ENCODE measurements at regions not wholly inside any gene's neighbourhood (a gene's known extent, or its start where the extent isn't known, plus 50 kb on each side); places are given as distances from the start of the nearest gene placed in this dataset.

GRCh38 chr9:28025186-28025585 lies 451.9 kb upstream of the C9orf72 start:
- Mint-ChIP-seq H3K4me3 (ENCODE audit: unreplicated experiment) (no peak overlapping the region), H3K9me3 (ENCODE audit: unreplicated experiment) (no peaks in the 10 kb centered on the region), H3K27me3 (ENCODE audit: unreplicated experiment) (no peaks in the 10 kb centered on the region), H3K27ac (ENCODE audit: unreplicated experiment) (no peak overlapping the region), H3K36me3 (ENCODE audit: unreplicated experiment) (no peaks in the 10 kb centered on the region), H3K4me1 (ENCODE audit: low read depth, unreplicated experiment) (peaks cover 4% of the 10 kb centered on the region)
- DNase-seq: no peak
- no peak for TF ChIP-seq CTCF (IDR thresholded peaks at IDR 0.05; ENCODE audit: partially characterized antibody, unreplicated experiment)

- H3K27ac Mint-ChIP-seq (ENCODE audit: unreplicated experiment): peak overlapping the region; percentile 6
- H3K36me3 Mint-ChIP-seq (ENCODE audit: unreplicated experiment): no peaks in the 10 kb centered on the region
- no peak overlapping the region for H3K4me3 Mint-ChIP-seq (ENCODE audit: unreplicated experiment)
- no peaks in the 10 kb centered on the region for H3K9me3 Mint-ChIP-seq (ENCODE audit: unreplicated experiment)
- peaks cover 33% of the 10 kb centered on the region for H3K4me1 Mint-ChIP-seq (ENCODE audit: low read depth, unreplicated experiment)
- DNase-seq: no peak
- no peaks in the 10 kb centered on the region for H3K27me3 Mint-ChIP-seq (ENCODE audit: unreplicated experiment)
- no peak for TF ChIP-seq CTCF (IDR thresholded peaks at IDR 0.05; ENCODE audit: partially characterized antibody, unreplicated experiment)
These were observed 458.4 kb upstream of the C9orf72 start for GRCh38 chr9:28031521-28032267.

- H3K4me1 Mint-ChIP-seq (ENCODE audit: low read depth, unreplicated experiment): peaks cover 33% of the 10 kb centered on the region
- H3K27me3 Mint-ChIP-seq (ENCODE audit: unreplicated experiment): no peaks in the 10 kb centered on the region
- DNase-seq: no peak
- no peak overlapping the region for H3K27ac Mint-ChIP-seq (ENCODE audit: unreplicated experiment)
- H3K36me3 Mint-ChIP-seq (ENCODE audit: unreplicated experiment): no peaks in the 10 kb centered on the region
- no peak for TF ChIP-seq CTCF (IDR thresholded peaks at IDR 0.05; ENCODE audit: partially characterized antibody, unreplicated experiment)
- H3K9me3 Mint-ChIP-seq (ENCODE audit: unreplicated experiment): no peaks in the 10 kb centered on the region
- H3K4me3 Mint-ChIP-seq (ENCODE audit: unreplicated experiment): no peak overlapping the region
These were observed 458.9 kb upstream of the C9orf72 start for GRCh38 chr9:28032268-28032590.

- Mint-ChIP-seq H3K9me3 (ENCODE audit: unreplicated experiment) (peaks cover 2% of the 10 kb centered on the region), H3K4me3 (ENCODE audit: unreplicated experiment) (no peak overlapping the region), H3K36me3 (ENCODE audit: unreplicated experiment) (no peaks in the 10 kb centered on the region), H3K27me3 (ENCODE audit: unreplicated experiment) (no peaks in the 10 kb centered on the region), H3K4me1 (ENCODE audit: low read depth, unreplicated experiment) (peaks cover 33% of the 10 kb centered on the region), H3K27ac (ENCODE audit: unreplicated experiment) (peak overlapping the region; percentile 74)
- DNase-seq: no peak
- TF ChIP-seq CTCF (IDR thresholded peaks at IDR 0.05; ENCODE audit: partially characterized antibody, unreplicated experiment): no peak
These were observed 461.0 kb upstream of the C9orf72 start for GRCh38 chr9:28034242-28034641.

GRCh38 chr9:28037968-28038367 lies 464.7 kb upstream of the C9orf72 start:
- Mint-ChIP-seq H3K4me1 (ENCODE audit: low read depth, unreplicated experiment) (peaks cover 14% of the 10 kb centered on the region), H3K27ac (ENCODE audit: unreplicated experiment) (no peak overlapping the region), H3K36me3 (ENCODE audit: unreplicated experiment) (no peaks in the 10 kb centered on the region), H3K9me3 (ENCODE audit: unreplicated experiment) (peaks cover 2% of the 10 kb centered on the region), H3K4me3 (ENCODE audit: unreplicated experiment) (no peak overlapping the region), H3K27me3 (ENCODE audit: unreplicated experiment) (no peaks in the 10 kb centered on the region)
- no peak for TF ChIP-seq CTCF (IDR thresholded peaks at IDR 0.05; ENCODE audit: partially characterized antibody, unreplicated experiment)
- DNase-seq: no peak
